Glomerular endothelial cell (primary cell): ENCODE measurements at regions not wholly inside any gene's neighbourhood (a gene's known extent, or its start where the extent isn't known, plus 50 kb on each side); places are given as distances from the start of the nearest gene placed in this dataset.
"Not testable (repeated sequence)": the region's sequence is repeated elsewhere in the genome, so short reads cannot be mapped to it uniquely, and the experiment has no call there.

Experiments used
- DNase-seq: peaks from one replicate; pipeline ENCODE4 v3.0.0-alpha.2; 2011; ENCODE audit warnings: low read depth, low spot score; ENCODE audit errors: extremely low read depth

GRCh38 chr9:33690143-33690933, 105.0 kb upstream of the PRSS3 start:
- DNase-seq: no peak

- no peak for DNase-seq
Observed at GRCh38 chr9:33695299-33695698, 100.1 kb upstream of the PRSS3 start.

- DNase-seq: no peak
Observed at GRCh38 chr9:33695856-33696255, 99.5 kb upstream of the PRSS3 start.

GRCh38 chr9:33697171-33697570, 98.2 kb upstream of the PRSS3 start:
- no peak for DNase-seq

GRCh38 chr9:33698267-33698666, 97.1 kb upstream of the PRSS3 start:
- DNase-seq: no peak

- not testable (repeated sequence) for DNase-seq
Observed at GRCh38 chr9:33700940-33701339, 94.4 kb upstream of the PRSS3 start.

- DNase-seq: no peak
Observed at GRCh38 chr9:33703430-33704102, 91.8 kb upstream of the PRSS3 start.

- not testable (repeated sequence) for DNase-seq
Observed at GRCh38 chr9:33705440-33705839, 89.9 kb upstream of the PRSS3 start.

GRCh38 chr9:33708441-33708840, 86.9 kb upstream of the PRSS3 start:
- no peak for DNase-seq

- no peak for DNase-seq
Observed at GRCh38 chr9:33709269-33709668, 86.1 kb upstream of the PRSS3 start.

- DNase-seq: not testable (repeated sequence)
Observed at GRCh38 chr9:33711418-33711817, 83.9 kb upstream of the PRSS3 start.

GRCh38 chr9:33714989-33715388, 80.4 kb upstream of the PRSS3 start:
- no peak for DNase-seq

GRCh38 chr9:33718987-33719386, 76.4 kb upstream of the PRSS3 start:
- peak; percentile 44 for DNase-seq

- DNase-seq: no peak
Observed at GRCh38 chr9:33719581-33720374, 75.6 kb upstream of the PRSS3 start.

- DNase-seq: no peak
Observed at GRCh38 chr9:33721674-33722358, 73.5 kb upstream of the PRSS3 start.

- no peak for DNase-seq
Observed at GRCh38 chr9:33722359-33722675, 73.0 kb upstream of the PRSS3 start.

GRCh38 chr9:33728613-33729012, 66.7 kb upstream of the PRSS3 start:
- no peak for DNase-seq

- no peak for DNase-seq
Observed at GRCh38 chr9:33731142-33731541, 64.2 kb upstream of the PRSS3 start.

- no peak for DNase-seq
Observed at GRCh38 chr9:33731625-33732024, 63.7 kb upstream of the PRSS3 start.

GRCh38 chr9:33734247-33734940, 61.0 kb upstream of the PRSS3 start:
- DNase-seq: not testable (repeated sequence)
